ENCODE measurements at regions not wholly inside any gene's neighbourhood (a gene's known extent, or its start where the extent isn't known, plus 50 kb on each side); places are given as distances from the start of the nearest gene placed in this dataset.
A peak's percentile ranks its signal among the peaks of the same experiment; 100 is the strongest.

GRCh38 chr1:208535511-208535910, 291.3 kb upstream of the PLXNA2 start:
- no peak for TF ChIP-seq CTCF (IDR thresholded peaks at IDR 0.05; ENCODE audit: insufficient read depth, low read length, poor library complexity, severe bottlenecking)
- no peak overlapping the region for H3K4me3 ChIP-seq (ENCODE audit: low read depth, low read length)
- no peak for DNase-seq (ENCODE audit: low read depth)
- no peaks in the 10 kb centered on the region for H3K27me3 ChIP-seq (ENCODE audit: control insufficient read depth, insufficient read depth, low read length)
- H3K36me3 ChIP-seq (ENCODE audit: control insufficient read depth, insufficient read depth, low read length), result no peaks in the 10 kb centered on the region

- Histone ChIP-seq H3K4me3 (ENCODE audit: low read depth, low read length) (no peak overlapping the region), H3K36me3 (ENCODE audit: control insufficient read depth, insufficient read depth, low read length) (no peaks in the 10 kb centered on the region), H3K27me3 (ENCODE audit: control insufficient read depth, insufficient read depth, low read length) (no peaks in the 10 kb centered on the region)
- peak; percentile 10 for DNase-seq (ENCODE audit: low read depth)
- TF ChIP-seq CTCF (IDR thresholded peaks at IDR 0.05; ENCODE audit: insufficient read depth, low read length, poor library complexity, severe bottlenecking), result no peak
Observed at GRCh38 chr1:208536212-208536611, 292.0 kb upstream of the PLXNA2 start.

DNA sequence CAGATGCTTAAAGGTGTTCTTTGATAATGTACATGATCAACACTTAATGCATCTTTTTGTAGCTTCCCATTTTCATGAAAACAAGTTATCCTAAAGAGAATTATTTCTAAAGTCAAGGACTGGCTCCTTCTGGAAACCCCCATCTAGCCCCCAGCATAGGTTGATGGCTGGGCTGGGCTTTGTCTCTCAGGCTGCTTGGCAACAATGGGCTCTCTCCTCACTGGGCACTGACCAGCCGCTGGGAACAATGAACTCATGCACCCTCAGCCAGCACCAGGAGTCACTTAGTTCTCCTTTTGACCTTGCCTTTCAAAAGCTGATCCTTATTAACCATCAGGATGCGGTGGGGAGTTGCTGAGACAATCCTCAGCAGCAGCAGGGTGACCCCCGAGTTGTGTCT, 293.0 kb upstream of the PLXNA2 start:
- TF ChIP-seq CTCF (IDR thresholded peaks at IDR 0.05; ENCODE audit: insufficient read depth, low read length, poor library complexity, severe bottlenecking), result no peak
- Histone ChIP-seq H3K36me3 (ENCODE audit: control insufficient read depth, insufficient read depth, low read length) (no peaks in the 10 kb centered on the region), H3K27me3 (ENCODE audit: control insufficient read depth, insufficient read depth, low read length) (no peaks in the 10 kb centered on the region), H3K4me3 (ENCODE audit: low read depth, low read length) (no peak overlapping the region)
- DNase-seq (ENCODE audit: low read depth), result no peak

DNA sequence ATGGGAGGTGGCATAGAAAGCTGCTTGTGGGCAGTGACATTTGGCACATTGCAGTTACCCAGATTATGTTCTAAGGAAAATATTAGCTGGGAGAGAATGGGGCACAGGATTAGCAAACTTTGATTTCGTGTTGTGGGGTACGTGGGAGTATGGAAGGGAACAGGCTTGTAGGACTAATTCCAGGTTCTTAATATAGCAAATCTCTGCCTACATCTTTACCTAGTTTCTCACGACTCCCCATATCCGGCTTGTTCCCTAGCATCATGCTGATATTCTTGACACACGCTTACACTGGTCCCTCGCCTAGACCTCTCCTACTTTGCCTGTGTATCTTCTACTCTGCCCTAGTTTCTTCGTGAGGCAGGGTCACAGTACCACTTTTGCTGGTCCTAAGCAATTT, 293.9 kb upstream of the PLXNA2 start:
- no peak for DNase-seq (ENCODE audit: low read depth)
- no peak for TF ChIP-seq CTCF (IDR thresholded peaks at IDR 0.05; ENCODE audit: insufficient read depth, low read length, poor library complexity, severe bottlenecking)
- H3K4me3 ChIP-seq (ENCODE audit: low read depth, low read length), result no peak overlapping the region
- no peaks in the 10 kb centered on the region for H3K36me3 ChIP-seq (ENCODE audit: control insufficient read depth, insufficient read depth, low read length)
- H3K27me3 ChIP-seq (ENCODE audit: control insufficient read depth, insufficient read depth, low read length), result no peaks in the 10 kb centered on the region

- no peak for TF ChIP-seq CTCF (IDR thresholded peaks at IDR 0.05; ENCODE audit: insufficient read depth, low read length, poor library complexity, severe bottlenecking)
- H3K27me3 ChIP-seq (ENCODE audit: control insufficient read depth, insufficient read depth, low read length), result no peaks in the 10 kb centered on the region
- no peak overlapping the region for H3K4me3 ChIP-seq (ENCODE audit: low read depth, low read length)
- DNase-seq (ENCODE audit: low read depth), result no peak
- H3K36me3 ChIP-seq (ENCODE audit: control insufficient read depth, insufficient read depth, low read length), result no peaks in the 10 kb centered on the region
Observed at GRCh38 chr1:208538587-208538986, 294.4 kb upstream of the PLXNA2 start.

DNA sequence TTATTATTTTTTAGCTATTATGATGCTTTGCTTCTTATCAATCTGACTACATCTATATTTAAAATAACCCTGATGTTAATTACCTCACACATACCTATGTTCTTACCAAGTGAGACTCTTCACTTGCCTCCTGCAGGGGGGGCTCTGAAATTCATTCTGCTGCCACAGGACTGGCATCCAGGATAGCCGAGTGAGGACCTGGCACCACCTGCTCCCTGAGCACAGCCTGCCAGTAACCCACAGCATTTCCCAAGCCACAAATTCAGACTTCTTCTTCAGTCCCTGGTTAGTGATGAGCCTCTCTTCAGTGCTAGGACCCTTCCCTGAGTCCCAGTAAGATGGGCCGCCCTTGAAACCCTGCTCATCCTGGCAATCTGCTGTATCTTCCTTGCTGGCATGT, 296.5 kb upstream of the PLXNA2 start:
- TF ChIP-seq CTCF (IDR thresholded peaks at IDR 0.05; ENCODE audit: insufficient read depth, low read length, poor library complexity, severe bottlenecking), result no peak
- H3K36me3 ChIP-seq (ENCODE audit: control insufficient read depth, insufficient read depth, low read length), result no peaks in the 10 kb centered on the region
- no peak for DNase-seq (ENCODE audit: low read depth)
- no peaks in the 10 kb centered on the region for H3K27me3 ChIP-seq (ENCODE audit: control insufficient read depth, insufficient read depth, low read length)
- H3K4me3 ChIP-seq (ENCODE audit: low read depth, low read length), result no peak overlapping the region
